IMR-90 (cell line): ENCODE measurements at regions not wholly inside any gene's neighbourhood (a gene's known extent, or its start where the extent isn't known, plus 50 kb on each side); places are given as distances from the start of the nearest gene placed in this dataset.

ENCODE experiments used
- ATAC-seq: fragments of 200-7000 bp; cut with Tn5 transposase; 2 replicates; pipeline ENCODE4 v1.9.1; 2020; ENCODE audit warnings: low read depth, mild to moderate bottlenecking, moderate library complexity
- BruUV-seq: library from RNA; stranded (reverse); fragments of 400-500 nt; replicated peaks from 2 replicates; lab custom pipeline; 2021; lab: Mats Ljungman, UMichigan
- CTCF ChIA-PET: fragments of 300-600 bp; formaldehyde crosslinking; extraction: SDS; loops from one replicate; lab custom pipeline; 2021; ENCODE audit warnings: antibody characterized with exemption; lab: Yijun Ruan, JAX
- POLR2A ChIA-PET: fragments of 300-600 bp; sonication (Branson Sonifier 250); formaldehyde crosslinking; loops from one replicate; lab custom pipeline; 2022; ENCODE audit warnings: antibody characterized with exemption; ENCODE audit not compliant: unreplicated experiment; lab: Charles Lee
- DNase-seq: peaks from one replicate; pipeline ENCODE4 v3.0.0; 2013
- H2AFZ ChIP-seq: replicated peaks from 2 replicates; pipeline ENCODE3; 2013; ENCODE audit warnings: low read length, mild to moderate bottlenecking; ENCODE audit not compliant: poor library complexity
- H2AK5ac ChIP-seq: 2 replicates; pipeline ENCODE4 v1.6.1; 2013; ENCODE audit warnings: low read depth, low read length, inconsistent platforms
- H2AK9ac ChIP-seq: replicated peaks from 2 replicates; pipeline ENCODE3; 2013; ENCODE audit warnings: mild to moderate bottlenecking, low read depth, low read length, moderate library complexity; ENCODE audit not compliant: poor library complexity
- H2BK120ac ChIP-seq: 2 replicates; pipeline ENCODE4 v1.6.1; 2013; ENCODE audit warnings: low read depth, low read length, inconsistent platforms
- H2BK15ac ChIP-seq: 3 replicates; pipeline ENCODE4 v1.6.1; 2013; ENCODE audit warnings: low read depth, low read length, inconsistent platforms
- H2BK20ac ChIP-seq: 2 replicates; pipeline ENCODE4 v1.6.1; 2013; ENCODE audit warnings: low read depth, mild to moderate bottlenecking, inconsistent platforms, low read length, moderate library complexity
- H2BK5ac ChIP-seq: 2 replicates; pipeline ENCODE4 v1.6.1; 2013; ENCODE audit warnings: mild to moderate bottlenecking, low read depth, low read length, inconsistent platforms; ENCODE audit not compliant: poor library complexity, severe bottlenecking
- H3K14ac ChIP-seq: replicated peaks from 2 replicates; pipeline ENCODE4 v1.6.1; 2013; ENCODE audit warnings: low read depth, low read length, inconsistent platforms
- H3K18ac ChIP-seq: 2 replicates; pipeline ENCODE4 v1.6.1; 2013; ENCODE audit warnings: low read depth, low read length, control low read depth
- H3K23ac ChIP-seq: 2 replicates; pipeline ENCODE4 v1.6.1; 2013; ENCODE audit warnings: low read depth, low read length, inconsistent platforms
- H3K27ac ChIP-seq: 2 replicates; pipeline ENCODE4 v1.5.1; 2013; ENCODE audit warnings: mild to moderate bottlenecking, control low read depth, low read length; ENCODE audit not compliant: insufficient read depth
- H3K27me3 ChIP-seq: 2 replicates; pipeline ENCODE4 v1.6.1; 2013; ENCODE audit warnings: low read length; ENCODE audit not compliant: control insufficient read depth, insufficient read depth
- H3K36me3 ChIP-seq: 2 replicates; pipeline ENCODE4 v1.6.1; 2013; ENCODE audit warnings: low read length, mixed read lengths; ENCODE audit not compliant: control insufficient read depth, insufficient read depth
- H3K4ac ChIP-seq: 2 replicates; pipeline ENCODE4 v1.6.1; 2013; ENCODE audit warnings: low read depth, low read length, inconsistent platforms
- H3K4me1 ChIP-seq: 2 replicates; pipeline ENCODE4 v1.6.1; 2013; ENCODE audit warnings: low read length, mixed read lengths; ENCODE audit not compliant: control insufficient read depth, insufficient read depth
- H3K4me2 ChIP-seq: 2 replicates; pipeline ENCODE4 v1.6.1; 2013; ENCODE audit warnings: low read depth, mild to moderate bottlenecking, control low read depth, low read length, moderate library complexity
- H3K4me3 ChIP-seq: 2 replicates; pipeline ENCODE4 v1.5.1; 2013; ENCODE audit warnings: low read depth, mild to moderate bottlenecking, control low read depth, low read length, moderate library complexity; ENCODE audit not compliant: insufficient read depth
- H3K56ac ChIP-seq: 2 replicates; pipeline ENCODE4 v1.6.1; 2013; ENCODE audit warnings: low read length, inconsistent platforms; ENCODE audit not compliant: insufficient read depth; ENCODE audit errors: extremely low read depth
- H3K79me1 ChIP-seq, 2 experiments: 2 replicates each; pipeline ENCODE4 v1.6.1; 2013; ENCODE audit warnings: low read length in 2 of 2, inconsistent platforms in 1 of 2, low read depth in 1 of 2
- H3K9ac ChIP-seq: 2 replicates; pipeline ENCODE4 v1.6.1; 2013; ENCODE audit warnings: low read depth, low read length, control low read depth
- H3K9me1 ChIP-seq: 2 replicates; pipeline ENCODE4 v1.6.1; 2013; ENCODE audit warnings: low read length, inconsistent platforms; ENCODE audit not compliant: insufficient read depth
- H3K9me3 ChIP-seq: 2 replicates; pipeline ENCODE4 v1.6.1; 2013; ENCODE audit warnings: low read length; ENCODE audit not compliant: control insufficient read depth, insufficient read depth
- H4K20me1 ChIP-seq: 2 replicates; pipeline ENCODE4 v1.6.1; 2013; ENCODE audit warnings: low read length, inconsistent platforms; ENCODE audit not compliant: insufficient read depth
- H4K5ac ChIP-seq: 2 replicates; pipeline ENCODE4 v1.6.1; 2013; ENCODE audit warnings: mild to moderate bottlenecking, low read depth, low read length, control low read depth
- H4K8ac ChIP-seq, 2 experiments: 2 replicates each; pipeline ENCODE4 v1.6.1; 2013; ENCODE audit warnings: low read depth in 2 of 2, low read length in 2 of 2, control low read depth in 1 of 2, inconsistent platforms in 1 of 2
- H4K91ac ChIP-seq: 2 replicates; pipeline ENCODE4 v1.6.1; 2013; ENCODE audit warnings: low read depth, low read length, inconsistent platforms; ENCODE audit not compliant: insufficient read depth
- CEBPB ChIP-seq: IDR thresholded peaks from 2 replicates; pipeline ENCODE4 v1.6.1; 2012; ENCODE audit warnings: low read depth, low read length, improper control_type of control experiment
- MAZ ChIP-seq: IDR thresholded peaks from 2 replicates; pipeline ENCODE4 v1.6.1; 2012; ENCODE audit warnings: low read depth, mild to moderate bottlenecking, low read length, improper control_type of control experiment, moderate library complexity, borderline replicate concordance
- RAD21 ChIP-seq: IDR thresholded peaks from 2 replicates; pipeline ENCODE4 v1.6.1; 2012; ENCODE audit warnings: low read length, improper control_type of control experiment
- RCOR1 ChIP-seq: IDR thresholded peaks from 2 replicates; pipeline ENCODE4 v1.6.1; 2012; ENCODE audit warnings: mild to moderate bottlenecking, low read length, improper control_type of control experiment; ENCODE audit not compliant: insufficient replicate concordance
- WGBS, 2 experiments: methylation state at CpG; one replicate each; pipeline versions ENCODE4 v1.1.5 to v1.1.7; 2013; ENCODE audit warnings: missing lambda C conversion rate in 2 of 2; ENCODE audit not compliant: insufficient read length in 1 of 2; ENCODE audit errors: extremely low coverage in 2 of 2; 5-methylcytosine and 5-hydroxymethylcytosine counted together
- dilution Hi-C: fragments of 300-500 bp; cut with HindIII; formaldehyde crosslinking; loops from one replicate; pipeline ENCODE4 v1.14.3; 2018; ENCODE audit warnings: low sequenced_read_pairs; ENCODE audit not compliant: unreplicated experiment
- in situ Hi-C: fragments of 300-500 bp; cut with MboI; formaldehyde crosslinking; loops from 3 replicates; pipeline ENCODE4 v1.14.3; 2019; ENCODE audit warnings: low sequenced_read_pairs, inconsistent platforms, mixed read lengths
- intact Hi-C: fragments of 100-400 bp; cut with micrococcal nuclease; formaldehyde crosslinking; loops from 2 replicates; pipeline ENCODE4 v1.10.0; 2022
- TF ChIP-seq, protein P1 (sequence below): conservative IDR thresholded peaks from 2 replicates; pipeline ENCODE4 v1.5.1; 2012; ENCODE audit warnings: mild to moderate bottlenecking, low read depth, low read length, improper control_type of control experiment

DNA sequence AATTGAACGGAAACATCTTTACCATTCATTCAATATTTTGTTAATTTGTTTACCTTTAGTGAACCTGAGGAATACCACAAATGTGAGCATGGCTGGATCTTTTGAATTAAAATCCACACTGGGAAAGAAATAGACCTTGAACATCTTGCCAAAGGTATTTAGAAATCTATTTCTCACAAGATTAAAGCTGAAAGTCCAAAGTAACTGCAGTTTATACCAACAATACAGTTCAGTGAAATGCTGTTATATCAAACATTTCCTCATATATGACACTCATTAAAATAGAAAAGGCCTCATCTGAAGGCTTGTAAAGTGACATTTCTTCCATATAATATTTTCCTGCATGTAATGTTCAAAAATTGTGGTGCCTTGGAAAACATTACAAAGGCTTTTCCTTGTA, 166.5 kb upstream of the HAND2 start:
- no peak for ATAC-seq
- in situ Hi-C loops (no loop called here), dilution Hi-C loops (no loop called here), intact Hi-C loops (no loop called here)
- no peak overlapping the region for H3K4me3 ChIP-seq
- no peak overlapping the region for H2BK15ac ChIP-seq
- H3K18ac ChIP-seq, result no peak overlapping the region
- no peak overlapping the region for H3K56ac ChIP-seq
- H3K23ac ChIP-seq, result no peak overlapping the region
- no peaks in the 10 kb centered on the region for H3K36me3 ChIP-seq
- no peak overlapping the region for H4K8ac ChIP-seq
- H3K27me3 ChIP-seq, result no peaks in the 10 kb centered on the region; the same call in 1 of the 2 replicates
- no peak overlapping the region for H3K4ac ChIP-seq
- no peak overlapping the region for H2AFZ ChIP-seq
- no peaks in the 10 kb centered on the region for H3K9me1 ChIP-seq
- no peaks in the 10 kb centered on the region for H3K4me1 ChIP-seq
- no peak overlapping the region for H2AK9ac ChIP-seq
- H3K4me2 ChIP-seq, result no peak overlapping the region
- no peak overlapping the region for H2BK20ac ChIP-seq
- H3K9ac ChIP-seq, result no peak overlapping the region
- no peak overlapping the region for H3K27ac ChIP-seq
- H2BK5ac ChIP-seq, result no peak overlapping the region
- ChIA-PET POLR2A (no interaction called here), CTCF (no interaction called here)
- DNase-seq, result no peak
- BruUV-seq, result no TSS peak
- no peaks in the 10 kb centered on the region for H3K9me3 ChIP-seq
- H4K20me1 ChIP-seq, result no peaks in the 10 kb centered on the region
- H2AK5ac ChIP-seq, result no peak overlapping the region
- no peaks in the 10 kb centered on the region for H3K79me1 ChIP-seq
- no peak overlapping the region for H3K14ac ChIP-seq
- no CpG with 5 or more reads among the region's 1 CpG for WGBS, 2 experiments
- TF ChIP-seq MAZ (no peak), RCOR1 (no peak), RAD21 (no peak), CEBPB (no peak)
- TF ChIP-seq, protein P1, sequence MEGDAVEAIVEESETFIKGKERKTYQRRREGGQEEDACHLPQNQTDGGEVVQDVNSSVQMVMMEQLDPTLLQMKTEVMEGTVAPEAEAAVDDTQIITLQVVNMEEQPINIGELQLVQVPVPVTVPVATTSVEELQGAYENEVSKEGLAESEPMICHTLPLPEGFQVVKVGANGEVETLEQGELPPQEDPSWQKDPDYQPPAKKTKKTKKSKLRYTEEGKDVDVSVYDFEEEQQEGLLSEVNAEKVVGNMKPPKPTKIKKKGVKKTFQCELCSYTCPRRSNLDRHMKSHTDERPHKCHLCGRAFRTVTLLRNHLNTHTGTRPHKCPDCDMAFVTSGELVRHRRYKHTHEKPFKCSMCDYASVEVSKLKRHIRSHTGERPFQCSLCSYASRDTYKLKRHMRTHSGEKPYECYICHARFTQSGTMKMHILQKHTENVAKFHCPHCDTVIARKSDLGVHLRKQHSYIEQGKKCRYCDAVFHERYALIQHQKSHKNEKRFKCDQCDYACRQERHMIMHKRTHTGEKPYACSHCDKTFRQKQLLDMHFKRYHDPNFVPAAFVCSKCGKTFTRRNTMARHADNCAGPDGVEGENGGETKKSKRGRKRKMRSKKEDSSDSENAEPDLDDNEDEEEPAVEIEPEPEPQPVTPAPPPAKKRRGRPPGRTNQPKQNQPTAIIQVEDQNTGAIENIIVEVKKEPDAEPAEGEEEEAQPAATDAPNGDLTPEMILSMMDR, result no peak
- H4K5ac ChIP-seq, result no peak overlapping the region
- no peak overlapping the region for H4K91ac ChIP-seq
- no peak overlapping the region for H2BK120ac ChIP-seq
